WTC11 (cell line): ENCODE measurements at regions not wholly inside any gene's neighbourhood (a gene's known extent, or its start where the extent isn't known, plus 50 kb on each side); places are given as distances from the start of the nearest gene placed in this dataset.

Source experiments
- ATAC-seq: fragments of 200-7000 bp; cut with Tn5 transposase; 2 replicates; pipeline ENCODE4 v1.10.0; 2021; ENCODE audit warnings: mild to moderate bottlenecking, moderate library complexity
- CTCF ChIA-PET: fragments of 300-600 bp; sonication (Branson Sonifier 250); formaldehyde crosslinking; loops from one replicate; lab custom pipeline; 2021; ENCODE audit warnings: antibody characterized with exemption; lab: Charles Lee
- POLR2A ChIA-PET: fragments of 350-600 bp; sonication (Branson Sonifier 250); formaldehyde crosslinking; loops from one replicate; lab custom pipeline; 2021; ENCODE audit warnings: antibody characterized with exemption; lab: Charles Lee
- DNase-seq: peaks from one replicate; pipeline ENCODE4 v3.0.0; 2021; ENCODE audit warnings: low spot score
- H3K27ac Mint-ChIP-seq: 2 replicates; pipeline ENCODE4 v1.8.0; 2021; ENCODE audit warnings: mixed read lengths
- H3K27me3 Mint-ChIP-seq: 2 replicates; pipeline ENCODE4 v1.8.0; 2021; ENCODE audit warnings: low read depth, mild to moderate bottlenecking, moderate library complexity, mixed read lengths
- H3K36me3 Mint-ChIP-seq: 2 replicates; pipeline ENCODE4 v1.8.0; 2021; ENCODE audit warnings: mixed read lengths
- H3K4me1 Mint-ChIP-seq: 2 replicates; pipeline ENCODE4 v1.8.0; 2022; ENCODE audit warnings: mixed read lengths
- H3K4me3 Mint-ChIP-seq: 2 replicates; pipeline ENCODE4 v1.8.0; 2021; ENCODE audit warnings: mild to moderate bottlenecking, moderate library complexity, mixed read lengths
- H3K9me3 Mint-ChIP-seq: 2 replicates; pipeline ENCODE4 v1.8.0; 2021; ENCODE audit warnings: mixed read lengths
- ATF2 ChIP-seq: sonication (generic); formaldehyde crosslinking; IDR thresholded peaks from 2 replicates; pipeline ENCODE4 v1.8.1; 2022; ENCODE audit warnings: low read depth, missing genetic modification reagents, borderline replicate concordance
- ATF3 ChIP-seq: sonication (generic); formaldehyde crosslinking; conservative IDR thresholded peaks from 2 replicates; pipeline ENCODE4 v1.8.1; 2022; ENCODE audit warnings: mild to moderate bottlenecking, missing genetic modification reagents
- ESRRA ChIP-seq: sonication (generic); formaldehyde crosslinking; IDR thresholded peaks from 2 replicates; pipeline ENCODE4 v1.8.1; 2022; ENCODE audit warnings: mild to moderate bottlenecking, missing genetic modification reagents, borderline replicate concordance
- FOXK1 ChIP-seq: sonication (generic); formaldehyde crosslinking; IDR thresholded peaks from 2 replicates; pipeline ENCODE4 v1.8.0; 2022; ENCODE audit warnings: mild to moderate bottlenecking, moderate library complexity, missing genetic modification reagents
- FOXP1 ChIP-seq: sonication (generic); formaldehyde crosslinking; IDR thresholded peaks from 2 replicates; pipeline ENCODE4 v1.8.0; 2022; ENCODE audit warnings: missing genetic modification reagents, mild to moderate bottlenecking, moderate library complexity, borderline replicate concordance
- GTF2I ChIP-seq: fragments of 250-450 bp; sonication (Bioruptor Pico); conservative IDR thresholded peaks from 2 replicates; pipeline ENCODE4 v1.4.0; 2021; ENCODE audit warnings: mild to moderate bottlenecking
- HMGA2 ChIP-seq: fragments of 250-450 bp; sonication (Bioruptor Pico); IDR thresholded peaks from 2 replicates; pipeline ENCODE4 v1.4.0; 2021; ENCODE audit warnings: mild to moderate bottlenecking, moderate library complexity
- HMGXB4 ChIP-seq: sonication (generic); formaldehyde crosslinking; IDR thresholded peaks from 2 replicates; pipeline ENCODE4 v1.8.1; 2023; ENCODE audit warnings: mild to moderate bottlenecking, moderate library complexity, missing genetic modification reagents
- IRF2 ChIP-seq: sonication (generic); formaldehyde crosslinking; IDR thresholded peaks from 2 replicates; pipeline ENCODE4 v1.8.0; 2022; ENCODE audit warnings: low read depth, missing genetic modification reagents, borderline replicate concordance
- JAZF1 ChIP-seq: fragments of 250-450 bp; sonication (Bioruptor Pico); IDR thresholded peaks from 2 replicates; pipeline ENCODE4 v1.9.0; 2021; ENCODE audit warnings: moderate library complexity, mild to moderate bottlenecking, inconsistent platforms
- MAX ChIP-seq: sonication (generic); formaldehyde crosslinking; IDR thresholded peaks from 2 replicates; pipeline ENCODE4 v1.8.0; 2022; ENCODE audit warnings: mild to moderate bottlenecking, missing genetic modification reagents
- NR1H2 ChIP-seq: sonication (generic); formaldehyde crosslinking; IDR thresholded peaks from 2 replicates; pipeline ENCODE4 v1.9.0; 2021; ENCODE audit warnings: mild to moderate bottlenecking, moderate library complexity, missing genetic modification reagents
- NR2C2 ChIP-seq: sonication (generic); formaldehyde crosslinking; IDR thresholded peaks from 2 replicates; pipeline ENCODE4 v1.8.0; 2022; ENCODE audit warnings: mild to moderate bottlenecking, missing genetic modification reagents
- OVOL2 ChIP-seq: fragments of 250-450 bp; sonication (Bioruptor Pico); IDR thresholded peaks from 2 replicates; pipeline ENCODE4 v1.9.0; 2021; ENCODE audit warnings: mild to moderate bottlenecking, borderline replicate concordance
- RELA ChIP-seq: sonication (generic); formaldehyde crosslinking; IDR thresholded peaks from 2 replicates; pipeline ENCODE4 v1.8.1; 2022; ENCODE audit warnings: missing genetic modification reagents, mild to moderate bottlenecking, borderline replicate concordance
- RORB ChIP-seq: fragments of 250-450 bp; sonication (Bioruptor Pico); IDR thresholded peaks from 2 replicates; pipeline ENCODE4 v1.9.0; 2021; ENCODE audit warnings: mild to moderate bottlenecking
- SMAD4 ChIP-seq: sonication (generic); formaldehyde crosslinking; IDR thresholded peaks from 2 replicates; pipeline ENCODE4 v1.8.0; 2022; ENCODE audit warnings: mild to moderate bottlenecking, missing genetic modification reagents
- ZBTB21 ChIP-seq: sonication (generic); formaldehyde crosslinking; IDR thresholded peaks from 2 replicates; pipeline ENCODE4 v1.8.1; 2023; ENCODE audit warnings: mild to moderate bottlenecking, missing genetic modification reagents, borderline replicate concordance
- ZBTB43 ChIP-seq: sonication (generic); formaldehyde crosslinking; IDR thresholded peaks from 2 replicates; pipeline ENCODE4 v1.8.1; 2023; ENCODE audit warnings: mild to moderate bottlenecking, missing genetic modification reagents
- ZNF317 ChIP-seq: sonication (generic); formaldehyde crosslinking; IDR thresholded peaks from 2 replicates; pipeline ENCODE4 v1.8.1; 2023; ENCODE audit warnings: low read depth, mild to moderate bottlenecking, moderate library complexity, missing genetic modification reagents, borderline replicate concordance
- ZNF423 ChIP-seq: fragments of 250-450 bp; sonication (Bioruptor Pico); IDR thresholded peaks from 2 replicates; pipeline ENCODE4 v2.1.2; 2022; ENCODE audit warnings: mild to moderate bottlenecking, moderate library complexity
- ZNF425 ChIP-seq: fragments of 250-450 bp; sonication (Bioruptor Pico); conservative IDR thresholded peaks from 2 replicates; pipeline ENCODE4 v1.9.0; 2021; ENCODE audit warnings: mild to moderate bottlenecking
- ZNF671 ChIP-seq: fragments of 250-450 bp; sonication (Bioruptor Pico); IDR thresholded peaks from 2 replicates; pipeline ENCODE4 v1.8.0; 2021; ENCODE audit warnings: mild to moderate bottlenecking
- ZSCAN18 ChIP-seq: fragments of 250-450 bp; sonication (Bioruptor Pico); IDR thresholded peaks from 2 replicates; pipeline ENCODE4 v2.1.2; 2022; ENCODE audit warnings: mild to moderate bottlenecking, moderate library complexity

GRCh38 chr18:56273541-56274219, 364.7 kb downstream of the TXNL1 start:
- H3K4me3 Mint-ChIP-seq: no peak overlapping the region
- CTCF ChIA-PET: no interaction called here
- no peak overlapping the region for H3K27ac Mint-ChIP-seq
- POLR2A ChIA-PET: interaction anchor here (0.6 kb wide), 1 partner anchor 105 kb away, joined by 5 read pairs; no protein-coding TSS in a partner anchor
- H3K27me3 Mint-ChIP-seq: no peaks in the 10 kb centered on the region
- no peak for TF ChIP-seq MAX (CRISPR knock-in tag)
- no peak for TF ChIP-seq ZNF425
- no peak for TF ChIP-seq ATF2
- TF ChIP-seq HMGA2 (CRISPR knock-in tag): no peak
- no peak for TF ChIP-seq NR1H2
- TF ChIP-seq ZNF317: no peak
- no peak for TF ChIP-seq FOXP1 (CRISPR knock-in tag)
- no peak for TF ChIP-seq ZNF671 (CRISPR knock-in tag)
- no peak for ATAC-seq
- no peak for DNase-seq
- peaks cover 17% of the 10 kb centered on the region for H3K4me1 Mint-ChIP-seq
- H3K9me3 Mint-ChIP-seq: no peaks in the 10 kb centered on the region
- no peaks in the 10 kb centered on the region for H3K36me3 Mint-ChIP-seq

GRCh38 chr18:56270671-56271250, 367.6 kb downstream of the TXNL1 start:
- Mint-ChIP-seq H3K27ac (no peak overlapping the region), H3K36me3 (no peaks in the 10 kb centered on the region), H3K4me3 (no peak overlapping the region), H3K9me3 (no peaks in the 10 kb centered on the region), H3K27me3 (no peaks in the 10 kb centered on the region), H3K4me1 (no peaks in the 10 kb centered on the region)
- ATAC-seq: no peak
- DNase-seq: no peak
- ChIA-PET POLR2A (no interaction called here), CTCF (no interaction called here)
- no peak for TF ChIP-seq ZBTB21 (CRISPR knock-in tag)
- TF ChIP-seq ZBTB43 (CRISPR knock-in tag): no peak
- TF ChIP-seq IRF2 (CRISPR knock-in tag): no peak
- TF ChIP-seq ZNF423 (CRISPR knock-in tag): no peak
- TF ChIP-seq NR2C2: no peak
- no peak for TF ChIP-seq ZNF425
- no peak for TF ChIP-seq GTF2I
- TF ChIP-seq HMGXB4 (CRISPR knock-in tag): no peak
- no peak for TF ChIP-seq ZSCAN18
- no peak for TF ChIP-seq HMGA2 (CRISPR knock-in tag)
- TF ChIP-seq SMAD4 (CRISPR knock-in tag): no peak
- TF ChIP-seq ESRRA (CRISPR knock-in tag): no peak
- no peak for TF ChIP-seq RELA (CRISPR knock-in tag)
- TF ChIP-seq RORB (CRISPR knock-in tag): no peak
- no peak for TF ChIP-seq JAZF1 (CRISPR knock-in tag)
- TF ChIP-seq FOXK1 (CRISPR knock-in tag): no peak
- TF ChIP-seq ATF3: no peak
- TF ChIP-seq OVOL2 (CRISPR knock-in tag): no peak
